GM21390 (cell line): ENCODE measurements at regions not wholly inside any gene's neighbourhood (a gene's known extent, or its start where the extent isn't known, plus 50 kb on each side); places are given as distances from the start of the nearest gene placed in this dataset.
"Not testable (repeated sequence)": the region's sequence is repeated elsewhere in the genome, so short reads cannot be mapped to it uniquely, and the experiment has no call there.

Experiments used
- ATAC-seq: cut with Tn5 transposase; IDR thresholded peaks from one replicate; pipeline ENCODE4 v1.9.1; 2021; ENCODE audit not compliant: unreplicated experiment

DNA sequence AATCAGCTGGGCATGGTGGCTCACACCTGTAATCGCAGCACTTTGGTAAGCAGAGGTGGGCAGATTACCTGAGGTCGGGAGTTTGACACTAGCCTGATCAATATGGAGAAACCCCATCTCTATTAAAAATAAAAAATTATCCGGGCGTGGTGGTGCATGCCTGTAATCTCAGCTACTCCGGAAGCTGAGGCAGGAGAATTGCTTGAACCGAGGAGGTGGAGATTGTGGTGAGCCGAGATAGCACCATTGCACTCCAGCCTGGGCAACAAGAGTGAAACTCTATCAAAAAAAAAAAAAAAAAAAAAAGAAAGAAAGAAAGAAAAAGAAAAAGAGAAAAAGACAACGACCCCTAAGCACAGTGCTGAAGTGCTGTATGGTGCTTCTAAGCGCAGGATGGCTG lies 280.6 kb upstream of the MAF start:
- ATAC-seq = not testable (repeated sequence)

- peak; percentile 72 for ATAC-seq
Observed at GRCh38 chr16:79876332-79876730, 275.8 kb upstream of the MAF start.

DNA sequence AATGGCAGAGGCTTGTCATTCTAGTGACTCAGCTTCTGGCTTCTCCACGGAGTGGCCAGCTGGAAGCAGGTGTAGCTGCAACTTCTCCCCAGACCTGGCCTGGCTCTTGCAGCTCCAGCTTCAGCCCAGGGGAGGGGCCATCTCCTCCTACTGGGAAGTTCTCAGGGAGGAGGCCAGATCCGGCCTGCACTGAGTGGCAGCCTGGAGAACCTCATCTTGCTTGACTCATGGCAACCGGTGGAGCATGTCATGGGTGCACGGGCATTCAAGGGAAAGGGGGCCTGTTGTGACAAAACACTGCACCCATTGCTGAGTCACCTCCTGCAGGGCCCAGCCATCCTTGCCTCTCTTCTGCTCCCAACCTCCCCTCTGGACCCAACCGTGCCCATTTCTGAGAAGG lies 273.9 kb upstream of the MAF start:
- no peak for ATAC-seq

- ATAC-seq = no peak
Observed at GRCh38 chr16:79873825-79874224, 273.3 kb upstream of the MAF start.

- no peak for ATAC-seq
Observed at GRCh38 chr16:79871906-79872305, 271.4 kb upstream of the MAF start.

DNA sequence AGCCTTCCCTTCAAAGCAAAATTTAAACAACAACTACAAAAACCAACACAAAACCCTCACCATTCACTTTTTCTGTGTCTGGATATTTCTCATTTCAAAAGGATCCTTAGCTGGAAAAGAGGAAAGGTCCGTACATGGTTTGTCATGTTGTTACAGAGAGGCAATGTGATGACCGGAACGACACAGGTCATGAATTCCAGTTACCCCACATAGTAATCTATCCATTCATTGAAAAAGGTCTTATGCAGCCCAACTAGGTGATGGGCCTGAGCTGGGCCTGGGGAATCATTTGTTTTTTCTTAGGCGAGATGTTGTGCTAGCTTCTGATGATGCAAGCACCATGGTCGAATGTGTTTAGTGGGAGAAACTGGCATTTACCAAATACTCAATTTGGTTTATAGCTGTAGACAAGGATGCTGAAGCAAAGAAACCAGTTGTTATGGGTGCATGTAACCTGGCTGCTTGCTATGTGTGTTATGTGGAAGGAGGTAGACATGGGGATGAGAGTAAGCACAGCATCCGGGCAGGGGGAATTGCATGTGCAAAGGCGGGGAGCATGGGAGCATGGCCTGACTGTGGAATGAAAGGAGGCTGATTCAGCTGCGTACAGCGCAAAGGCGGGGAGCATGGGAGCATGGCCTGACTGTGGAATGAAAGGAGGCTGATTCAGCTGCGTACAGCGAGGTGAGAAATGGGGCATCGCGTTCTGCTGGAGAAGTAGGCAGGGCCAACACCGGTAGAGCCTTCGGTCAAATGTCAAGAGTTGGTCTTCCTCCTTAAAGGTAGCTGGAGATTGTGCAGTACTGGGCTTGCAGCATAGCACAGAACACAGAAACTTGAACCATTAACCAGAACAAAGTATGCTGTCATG lies 269.7 kb upstream of the MAF start:
- no peak for ATAC-seq

DNA sequence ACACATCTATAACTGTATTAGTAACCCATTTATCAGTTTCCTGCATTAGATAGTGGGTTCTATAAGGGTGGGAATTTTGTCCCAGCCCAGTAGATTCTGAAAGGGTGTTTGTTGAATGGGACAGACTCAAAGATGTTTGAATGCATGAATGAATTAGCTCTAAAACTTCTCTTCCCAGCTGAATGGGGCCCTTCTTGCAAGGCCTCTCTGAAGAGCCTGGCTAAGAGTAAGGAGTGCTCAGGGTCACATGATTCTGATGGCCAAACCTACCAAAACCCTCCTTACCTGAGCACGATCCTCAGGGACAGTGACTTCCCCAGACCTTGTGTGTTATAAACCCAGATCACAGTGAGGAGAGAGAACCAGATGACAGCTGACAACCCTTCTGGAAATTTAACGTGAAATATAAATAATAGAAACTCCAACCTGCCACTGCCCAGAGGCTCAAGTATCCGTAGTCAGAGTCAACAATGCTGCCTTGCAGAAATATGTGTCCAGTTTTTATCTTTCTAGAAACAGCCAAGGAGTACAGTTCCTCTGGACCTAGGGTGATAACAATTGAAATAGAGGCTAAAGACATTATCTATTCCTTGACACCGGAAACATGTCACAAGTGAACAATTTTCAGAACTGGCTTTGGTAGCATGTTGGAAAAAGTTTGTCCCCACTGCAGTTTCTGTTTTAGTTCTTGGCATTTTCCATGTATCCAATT lies 268.9 kb upstream of the MAF start:
- no peak for ATAC-seq

GRCh38 chr16:79868841-79869240 lies 268.3 kb upstream of the MAF start:
- ATAC-seq = no peak

DNA sequence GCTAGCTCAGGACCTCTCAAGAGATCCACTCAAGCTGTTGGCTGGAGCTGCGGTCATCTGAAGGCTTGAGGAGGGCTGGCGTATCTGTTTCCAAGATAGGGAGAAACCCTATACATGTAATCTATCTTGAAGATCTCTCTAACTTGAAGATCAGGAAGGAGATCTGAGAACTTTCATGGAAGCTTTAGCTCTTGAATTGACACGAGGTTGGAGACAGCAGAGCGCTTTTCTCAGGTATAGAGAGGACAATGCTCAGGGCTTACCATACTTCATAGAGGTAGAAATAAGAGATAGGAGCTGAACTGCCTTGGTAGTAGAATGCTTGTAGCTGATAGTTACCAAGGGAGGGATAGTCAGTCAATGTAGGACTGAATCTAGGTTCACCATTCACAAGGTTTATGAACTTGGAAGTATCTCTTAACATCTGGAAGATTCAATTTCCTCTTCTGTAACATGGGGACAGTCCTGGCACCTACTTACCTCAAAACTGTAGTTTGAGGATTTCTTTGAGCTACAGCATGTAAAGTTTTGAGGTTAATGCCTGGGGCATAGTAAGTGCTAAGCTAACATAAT lies 267.0 kb upstream of the MAF start:
- ATAC-seq = no peak

- ATAC-seq = no peak
Observed at GRCh38 chr16:79865918-79866317, 265.4 kb upstream of the MAF start.

- no peak for ATAC-seq
Observed at GRCh38 chr16:79864781-79865391, 264.3 kb upstream of the MAF start.

DNA sequence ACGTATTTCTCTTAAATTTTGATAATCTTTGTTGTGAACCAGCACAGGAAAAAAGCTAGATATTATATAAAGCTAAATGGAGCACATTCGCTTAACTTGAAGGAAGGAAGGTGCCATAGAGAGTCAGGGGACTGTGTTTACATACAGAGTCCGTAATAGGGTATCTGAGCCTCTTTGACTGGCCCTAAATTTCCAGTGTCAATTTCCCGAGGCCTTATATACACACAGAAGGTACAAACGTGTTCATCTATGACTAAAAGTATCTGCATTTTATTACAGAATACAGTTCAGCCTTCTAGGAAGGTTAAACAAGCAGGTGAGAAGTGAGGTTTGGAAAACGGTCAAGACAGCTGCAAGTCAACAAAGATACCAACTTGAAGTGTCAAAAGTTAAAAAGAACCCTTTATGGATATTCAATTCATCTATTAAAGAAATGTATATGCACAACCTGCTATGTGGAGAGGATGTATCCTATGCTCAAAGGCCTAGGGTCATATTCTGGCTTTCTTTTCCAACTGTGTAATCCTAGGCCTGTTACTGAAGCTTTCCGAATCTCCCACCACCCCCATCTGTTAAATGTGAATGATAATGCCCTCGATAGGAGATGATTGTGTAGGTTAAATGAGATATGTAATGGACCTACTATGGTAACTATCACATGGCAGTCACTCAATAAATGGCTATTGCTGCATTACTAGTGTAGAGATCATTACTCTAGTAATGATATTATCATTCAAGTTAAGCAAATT lies 263.7 kb upstream of the MAF start:
- no peak for ATAC-seq

DNA sequence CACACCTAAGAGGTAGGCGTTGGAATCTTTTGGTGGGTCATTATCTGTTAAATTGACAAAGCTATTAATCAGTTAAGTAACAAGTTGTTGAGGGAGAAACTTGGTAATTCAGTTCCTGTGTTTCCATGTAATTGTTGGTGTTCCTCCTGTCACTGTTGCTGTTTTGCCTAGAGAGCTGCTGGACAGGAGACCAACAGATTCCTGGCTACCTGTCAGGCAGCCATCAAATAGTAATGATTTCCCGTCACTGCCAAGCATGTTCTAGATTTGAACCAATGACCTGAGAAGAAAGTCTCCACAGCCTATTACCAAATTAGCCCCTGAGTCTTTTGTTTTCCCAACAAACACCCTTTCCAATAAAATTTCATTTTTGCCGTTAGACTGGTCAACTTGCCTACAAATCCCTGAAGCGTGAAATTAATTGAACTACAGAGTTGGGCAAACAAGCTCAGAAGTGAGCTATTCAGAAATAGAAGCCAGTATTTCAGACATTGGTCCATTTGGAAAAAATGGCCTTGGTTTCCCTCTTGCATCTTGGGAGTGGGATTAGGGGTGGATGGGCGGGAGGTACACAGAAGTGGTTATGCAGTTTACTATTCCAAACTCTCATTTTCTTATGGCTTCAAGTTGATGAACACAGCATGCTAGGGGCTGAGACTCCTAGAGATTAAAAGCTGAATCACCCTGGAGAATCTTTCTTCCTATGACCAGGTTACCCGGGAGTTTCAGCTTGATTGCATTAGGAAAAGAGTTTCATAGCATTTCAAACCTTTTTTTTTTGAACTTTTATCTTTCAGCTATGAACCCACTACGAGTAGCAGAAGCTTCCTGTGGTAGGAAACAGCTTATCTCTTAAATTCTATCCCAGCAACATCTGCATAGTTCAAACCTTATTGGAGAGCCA lies 262.8 kb upstream of the MAF start:
- no peak for ATAC-seq

DNA sequence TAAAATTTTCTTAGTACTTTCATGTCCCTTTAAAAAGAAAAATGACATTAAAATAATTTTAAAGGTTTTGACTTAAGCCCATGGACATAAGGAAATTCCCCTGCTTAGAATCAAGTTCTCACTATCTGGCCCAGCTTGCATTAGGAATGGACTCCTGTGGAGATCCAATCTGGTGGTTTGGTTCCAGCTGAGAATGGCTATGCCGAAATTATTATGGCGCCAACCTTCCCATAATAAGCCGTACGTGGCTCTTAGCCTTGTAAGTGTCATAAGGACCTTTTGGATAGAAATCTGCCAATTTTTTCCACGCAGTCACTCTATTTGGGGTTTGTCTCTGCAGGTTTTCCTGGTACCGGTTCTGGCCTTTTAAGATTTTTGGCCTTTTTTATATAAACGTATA lies 262.1 kb upstream of the MAF start:
- no peak for ATAC-seq

DNA sequence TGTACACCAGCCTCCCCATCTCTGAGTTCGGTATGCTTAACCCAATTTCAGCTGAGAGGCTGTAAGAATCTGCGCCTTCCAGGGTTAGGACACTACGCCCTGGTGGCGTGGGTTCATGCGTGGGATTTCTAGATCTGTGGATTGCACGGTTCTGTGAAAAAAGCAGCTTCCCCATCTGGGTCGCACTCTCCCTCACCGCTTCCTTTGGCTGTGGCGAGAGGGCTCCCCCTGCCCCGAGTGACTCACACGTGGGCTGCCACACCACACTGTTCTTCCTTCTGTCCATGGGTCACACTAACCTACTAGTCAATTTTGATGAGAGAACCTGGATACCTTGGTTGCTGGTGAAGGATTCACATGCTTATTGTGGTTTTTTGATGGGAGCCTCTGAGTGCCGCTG lies 256.0 kb upstream of the MAF start:
- no peak for ATAC-seq

GRCh38 chr16:79850348-79850747 lies 249.8 kb upstream of the MAF start:
- ATAC-seq = no peak

DNA sequence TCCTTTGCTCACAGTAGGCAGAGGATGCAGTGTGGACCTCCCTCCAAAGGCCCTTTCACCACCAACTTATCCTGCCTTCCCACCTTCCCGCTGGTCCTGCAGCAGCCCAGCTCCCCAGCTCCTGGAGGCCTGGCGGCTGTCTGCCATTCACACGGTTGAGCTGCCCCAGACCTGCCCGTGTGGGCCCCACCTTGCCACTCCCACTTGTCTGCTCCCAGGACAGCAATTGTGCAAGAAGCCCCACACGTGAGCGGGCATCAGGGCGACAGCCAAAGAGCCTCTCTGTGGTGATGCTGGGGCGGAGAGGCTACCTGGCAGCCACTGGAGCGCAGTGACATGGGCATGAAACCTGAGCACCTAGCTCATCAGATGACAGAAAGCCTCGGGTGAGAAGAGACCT lies 248.6 kb upstream of the MAF start:
- ATAC-seq = no peak

DNA sequence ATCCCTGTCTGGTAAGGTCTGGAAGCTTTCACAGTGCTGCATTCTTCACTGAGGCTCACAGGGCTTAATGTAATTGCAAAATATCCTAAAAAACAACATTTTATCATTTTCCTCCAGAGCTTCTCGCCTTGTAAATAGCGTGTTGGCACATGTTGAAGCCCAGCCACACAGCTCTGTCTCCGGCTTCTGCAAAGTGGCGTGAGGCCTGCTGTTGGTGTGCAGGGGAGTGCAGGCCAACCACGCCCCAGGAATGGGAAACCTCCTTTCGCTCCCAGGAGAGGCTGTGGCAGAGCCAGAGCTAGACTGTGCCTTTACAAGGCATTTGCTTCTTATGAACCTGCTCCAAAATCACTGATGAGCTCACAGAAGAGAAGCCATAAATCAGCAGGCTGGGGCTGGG lies 248.2 kb upstream of the MAF start:
- no peak for ATAC-seq

DNA sequence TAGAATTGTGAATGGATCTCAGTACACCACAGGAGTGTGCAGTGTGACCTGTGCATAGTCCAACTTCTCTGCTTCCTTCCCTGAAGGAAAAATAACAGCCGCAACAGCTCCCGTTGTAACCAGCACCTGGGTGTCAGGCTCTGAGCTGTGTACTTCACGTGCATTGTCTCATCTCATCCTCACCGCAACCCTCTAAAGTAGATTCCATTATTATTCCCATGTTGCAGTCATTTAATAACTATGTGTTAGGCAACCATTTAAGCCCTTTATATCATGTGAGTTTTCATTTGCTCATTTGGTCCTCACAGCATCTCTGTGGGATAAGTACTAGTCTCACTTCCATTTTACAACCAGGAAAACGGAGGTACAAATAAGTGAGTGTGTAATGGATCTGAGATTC lies 247.0 kb upstream of the MAF start:
- ATAC-seq = no peak

- no peak for ATAC-seq
Observed at GRCh38 chr16:79847101-79847500, 246.6 kb upstream of the MAF start.
